ENCODE measurements at regions not wholly inside any gene's neighbourhood (a gene's known extent, or its start where the extent isn't known, plus 50 kb on each side); places are given as distances from the start of the nearest gene placed in this dataset.

DNA sequence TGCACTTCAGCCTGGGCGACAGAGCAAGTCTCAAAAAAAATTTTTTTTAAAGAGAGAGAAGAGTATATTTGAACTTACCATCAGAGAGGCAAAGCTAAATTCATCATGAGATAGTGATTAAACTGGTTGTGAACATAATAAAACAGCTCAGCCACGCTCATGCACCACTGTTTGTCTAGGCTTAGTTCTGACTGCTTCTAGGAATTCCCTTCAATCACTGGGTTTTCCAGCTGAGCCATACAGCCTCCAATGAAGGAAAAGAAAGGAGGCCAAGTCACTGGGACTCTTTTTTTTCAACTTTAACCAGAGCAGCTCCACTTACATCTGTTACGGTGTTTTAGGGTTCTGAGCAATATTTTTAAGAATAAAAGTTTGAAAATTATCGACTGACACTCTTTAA is 50.4 kb upstream of the HNRNPU start:
- CTCF ChIA-PET = no interaction called here
- intact Hi-C loops (cut with micrococcal nuclease) = no loop called here
- Mint-ChIP-seq H3K4me3 (no peak overlapping the region), H3K4me1 (ENCODE audit: low read depth) (peaks cover 11% of the 10 kb centered on the region), H3K27ac (no peak overlapping the region), H3K27me3 (ENCODE audit: low read depth) (no peaks in the 10 kb centered on the region), H3K36me3 (ENCODE audit: low read depth) (no peaks in the 10 kb centered on the region), H3K9me3 (no peaks in the 10 kb centered on the region)
- DNase-seq = no peak

All from activated naive CD4-positive, alpha-beta T cell treated with anti-CD3 and anti-CD28 coated beads for 36 hours (primary cell).